ENCODE measurements at regions not wholly inside any gene's neighbourhood (a gene's known extent, or its start where the extent isn't known, plus 50 kb on each side); places are given as distances from the start of the nearest gene placed in this dataset.

DNA sequence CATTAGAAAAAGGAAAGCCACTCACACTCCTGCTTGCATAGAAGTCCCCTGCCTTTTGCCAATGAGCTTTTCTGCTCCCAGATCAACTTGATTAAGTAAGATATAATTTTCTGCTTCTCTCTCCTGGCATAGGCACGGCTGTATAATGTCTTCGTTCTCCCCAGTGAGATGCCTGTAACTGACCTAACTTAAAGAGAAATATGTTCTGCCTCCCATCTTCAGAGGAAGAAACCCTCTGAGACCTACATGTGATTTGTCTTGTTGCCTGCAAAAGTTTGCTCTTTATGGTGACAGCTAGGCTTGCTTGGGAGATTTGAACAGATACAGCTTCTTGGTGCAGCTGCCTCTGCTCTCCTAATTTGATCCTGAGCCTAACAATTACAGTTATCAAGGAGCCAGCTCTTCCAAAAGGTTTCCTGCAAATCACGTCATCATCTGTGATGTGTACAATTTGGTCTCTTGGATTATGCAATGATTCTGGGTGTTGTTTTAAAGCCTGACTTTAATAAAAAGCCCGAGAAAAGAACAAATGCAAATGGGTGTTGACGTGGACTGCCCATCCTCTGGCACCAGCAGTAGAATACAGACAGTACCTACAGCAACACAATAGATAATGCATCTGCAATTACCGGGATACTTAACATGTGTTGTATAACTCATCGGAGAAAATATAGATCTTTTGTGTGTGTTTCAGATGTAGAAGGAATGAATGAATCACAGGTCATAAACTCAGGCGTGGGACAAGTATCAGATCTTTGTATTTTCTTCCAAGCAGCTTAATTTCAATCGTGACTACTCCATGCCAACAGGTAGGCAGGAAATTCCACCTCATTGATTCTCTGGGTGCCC lies 76.2 kb upstream of the KAZN start:
- H3K4me3 ChIP-seq (ENCODE audit: low read depth, low read length) = no peak overlapping the region
- TF ChIP-seq, protein P1, sequence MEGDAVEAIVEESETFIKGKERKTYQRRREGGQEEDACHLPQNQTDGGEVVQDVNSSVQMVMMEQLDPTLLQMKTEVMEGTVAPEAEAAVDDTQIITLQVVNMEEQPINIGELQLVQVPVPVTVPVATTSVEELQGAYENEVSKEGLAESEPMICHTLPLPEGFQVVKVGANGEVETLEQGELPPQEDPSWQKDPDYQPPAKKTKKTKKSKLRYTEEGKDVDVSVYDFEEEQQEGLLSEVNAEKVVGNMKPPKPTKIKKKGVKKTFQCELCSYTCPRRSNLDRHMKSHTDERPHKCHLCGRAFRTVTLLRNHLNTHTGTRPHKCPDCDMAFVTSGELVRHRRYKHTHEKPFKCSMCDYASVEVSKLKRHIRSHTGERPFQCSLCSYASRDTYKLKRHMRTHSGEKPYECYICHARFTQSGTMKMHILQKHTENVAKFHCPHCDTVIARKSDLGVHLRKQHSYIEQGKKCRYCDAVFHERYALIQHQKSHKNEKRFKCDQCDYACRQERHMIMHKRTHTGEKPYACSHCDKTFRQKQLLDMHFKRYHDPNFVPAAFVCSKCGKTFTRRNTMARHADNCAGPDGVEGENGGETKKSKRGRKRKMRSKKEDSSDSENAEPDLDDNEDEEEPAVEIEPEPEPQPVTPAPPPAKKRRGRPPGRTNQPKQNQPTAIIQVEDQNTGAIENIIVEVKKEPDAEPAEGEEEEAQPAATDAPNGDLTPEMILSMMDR (IDR thresholded peaks at IDR 0.05; ENCODE audit: low read depth, low read length) = no peak

DNA sequence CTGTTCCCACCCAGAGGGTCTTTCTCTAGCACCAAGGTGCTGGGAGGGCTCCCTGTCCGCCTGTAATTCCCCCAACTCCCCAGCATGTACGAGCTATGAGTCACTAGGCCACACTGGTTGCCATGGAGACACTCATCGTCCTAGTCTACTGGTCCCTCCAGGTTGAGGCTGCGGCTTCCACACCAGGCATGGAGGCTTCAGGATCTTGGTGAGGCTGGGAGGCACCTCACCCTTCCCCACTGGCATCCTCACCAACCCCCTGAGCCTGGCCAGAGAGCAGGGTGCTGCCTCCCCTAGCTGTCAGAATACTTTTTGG lies 75.6 kb upstream of the KAZN start:
- TF ChIP-seq, protein P1 (IDR thresholded peaks at IDR 0.05; ENCODE audit: low read depth, low read length) = no peak
- H3K4me3 ChIP-seq (ENCODE audit: low read depth, low read length) = no peak overlapping the region

DNA sequence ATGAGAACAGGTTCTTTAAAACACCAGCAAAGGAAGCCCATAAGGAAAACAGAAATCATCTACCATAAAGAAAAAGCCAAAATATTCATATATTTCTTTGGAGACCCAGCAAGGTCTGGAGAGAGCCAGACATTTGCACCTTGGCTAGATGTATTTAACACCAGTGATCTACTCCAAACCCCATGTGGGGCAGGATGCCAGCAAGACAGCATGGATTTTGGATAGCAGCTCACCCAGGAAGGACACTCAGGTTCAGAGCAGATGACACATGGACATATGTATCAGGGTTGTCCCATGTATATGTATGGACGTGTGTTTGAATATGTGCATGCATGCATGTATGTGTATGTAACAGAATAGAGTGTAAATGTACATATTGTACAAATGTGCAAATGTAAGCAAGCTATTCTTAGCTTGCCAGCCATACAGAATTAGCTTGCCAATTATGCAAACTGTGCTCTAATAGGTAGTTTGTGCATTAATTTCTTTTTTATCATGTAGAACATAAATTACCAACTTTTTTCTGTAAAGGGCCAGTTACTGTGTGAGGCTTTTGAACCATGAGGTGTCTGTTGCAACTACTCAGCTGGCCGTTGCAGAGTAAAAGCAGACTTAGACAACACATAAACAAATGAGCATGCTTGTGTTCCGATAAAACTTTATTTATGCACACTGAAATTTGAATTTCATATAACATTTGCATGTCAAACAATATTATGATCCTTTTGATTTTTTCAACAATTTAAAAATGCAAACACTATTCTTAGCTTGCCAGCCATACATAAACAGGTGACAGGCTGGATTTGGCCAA lies 73.5 kb upstream of the KAZN start:
- H3K4me3 ChIP-seq (ENCODE audit: low read depth, low read length) = no peak overlapping the region
- TF ChIP-seq, protein P1 (IDR thresholded peaks at IDR 0.05; ENCODE audit: low read depth, low read length) = no peak

DNA sequence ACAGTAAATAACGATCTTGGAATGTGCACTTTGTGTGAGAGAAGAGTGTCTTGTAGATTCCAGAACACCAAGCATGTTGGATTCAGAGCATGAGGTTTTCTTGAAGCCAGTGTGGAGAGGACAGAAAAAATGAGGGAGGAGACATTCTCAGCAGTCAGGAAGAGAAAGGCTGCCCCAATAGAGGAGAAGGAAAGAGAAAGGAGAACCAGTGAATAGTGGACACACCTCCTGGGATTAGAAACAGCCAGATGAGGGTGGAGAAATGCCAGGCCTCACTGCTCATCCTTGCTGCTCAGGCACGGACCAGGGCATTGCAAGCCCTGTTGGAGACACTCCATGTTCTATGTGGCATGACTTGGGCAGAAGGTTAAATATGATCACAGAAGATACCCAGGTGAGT lies 69.0 kb upstream of the KAZN start:
- TF ChIP-seq, protein P1 (IDR thresholded peaks at IDR 0.05; ENCODE audit: low read depth, low read length) = no peak
- H3K4me3 ChIP-seq (ENCODE audit: low read depth, low read length) = no peak overlapping the region

DNA sequence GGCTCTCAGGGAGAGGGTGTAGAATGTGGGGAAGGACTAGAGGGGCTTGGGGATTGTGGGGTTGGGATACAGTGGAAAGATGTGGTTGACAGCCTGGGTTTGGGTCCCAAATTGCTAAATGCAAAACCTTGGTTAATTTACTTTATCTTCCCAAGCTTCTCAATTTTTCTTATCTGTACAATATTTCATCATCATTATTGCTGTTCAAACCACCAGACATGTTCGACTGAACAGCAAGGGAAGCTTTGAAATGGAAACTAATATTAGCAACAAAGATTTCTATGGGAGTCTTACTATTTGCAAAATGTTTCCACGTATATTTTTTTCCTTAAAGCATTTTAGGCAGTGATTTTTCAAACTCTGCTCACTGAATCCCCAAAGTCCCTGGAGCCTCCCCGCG lies 67.0 kb upstream of the KAZN start:
- TF ChIP-seq, protein P1 (IDR thresholded peaks at IDR 0.05; ENCODE audit: low read depth, low read length) = no peak
- H3K4me3 ChIP-seq (ENCODE audit: low read depth, low read length) = no peak overlapping the region

DNA sequence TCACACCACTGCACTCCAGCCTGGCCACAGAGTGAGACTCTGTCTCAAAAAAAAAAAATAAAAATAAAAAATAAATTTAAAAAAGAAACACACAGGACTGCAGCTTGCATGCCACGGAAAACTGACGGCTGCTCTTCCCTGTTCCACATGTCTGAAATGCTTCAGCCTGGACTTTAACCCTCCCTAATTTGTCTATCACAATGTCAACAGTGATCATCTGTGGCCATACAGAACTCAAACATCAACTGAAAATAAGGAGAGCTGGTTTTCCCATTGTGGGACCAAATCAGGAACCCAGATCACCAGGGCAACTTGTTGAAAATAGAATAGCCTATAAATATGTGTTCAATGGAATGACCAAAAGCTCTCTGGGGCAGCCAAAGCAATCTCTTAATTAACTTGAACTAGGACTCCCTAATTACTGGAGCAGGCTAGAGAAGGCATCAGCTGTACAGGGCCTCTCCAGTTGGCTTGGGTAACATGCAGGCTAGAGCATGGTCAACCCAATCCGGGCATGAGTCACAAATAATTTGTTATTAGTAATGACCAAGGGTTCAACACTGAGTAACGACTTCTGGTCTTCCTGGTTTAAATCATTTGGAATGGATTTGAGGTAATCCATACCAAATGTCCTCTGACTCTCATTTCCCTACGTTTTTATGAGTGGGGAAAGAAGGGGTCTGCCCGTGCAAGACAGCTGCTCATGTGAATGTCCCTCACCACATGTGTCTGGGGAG lies 62.7 kb upstream of the KAZN start:
- H3K4me3 ChIP-seq (ENCODE audit: low read depth, low read length) = no peak overlapping the region
- TF ChIP-seq, protein P1 (IDR thresholded peaks at IDR 0.05; ENCODE audit: low read depth, low read length) = no peak
